Liver (tissue), 8 donors: ENCODE measurements at regions not wholly inside any gene's neighbourhood (a gene's known extent, or its start where the extent isn't known, plus 50 kb on each side); places are given as distances from the start of the nearest gene placed in this dataset.

ENCODE experiments used
- DNase-seq: peaks from one replicate; pipeline ENCODE4 v3.0.0-alpha.2; 2017; ENCODE audit warnings: low spot score
- H3K27ac ChIP-seq, 2 donors: one replicate each; pipeline ENCODE4 v1.7.0; 2013; ENCODE audit warnings: inconsistent platforms in 2 of 2, low read length in 2 of 2, control low read depth in 1 of 2, low read depth in 1 of 2, mild to moderate bottlenecking in 1 of 2
- H3K27me3 ChIP-seq, 4 donors: one replicate each; pipeline versions ENCODE4 v1.6.1 to v1.7.0; 2013; ENCODE audit warnings: low read length in 3 of 4, inconsistent platforms in 1 of 4, mild to moderate bottlenecking in 1 of 4, moderate library complexity in 1 of 4; ENCODE audit not compliant: control insufficient read depth in 4 of 4, insufficient read depth in 4 of 4
- H3K36me3 ChIP-seq, 4 donors: one replicate each; pipeline versions ENCODE4 v1.6.1 to v1.7.0; 2013; ENCODE audit warnings: low read length in 3 of 4, mild to moderate bottlenecking in 3 of 4, low read depth in 1 of 4, moderate library complexity in 1 of 4; ENCODE audit not compliant: control insufficient read depth in 4 of 4, insufficient read depth in 3 of 4
- H3K4me1 ChIP-seq, 4 donors: one replicate each; pipeline versions ENCODE4 v1.6.1 to v1.7.0; 2013; ENCODE audit warnings: low read length in 3 of 4, mild to moderate bottlenecking in 3 of 4, moderate library complexity in 1 of 4; ENCODE audit not compliant: control insufficient read depth in 4 of 4, insufficient read depth in 4 of 4
- H3K4me3 ChIP-seq, 3 donors: one replicate each; pipeline versions ENCODE4 v1.6.1 to v1.7.0; 2013; ENCODE audit warnings: low read length in 3 of 3, control low read depth in 1 of 3, low read depth in 1 of 3, mild to moderate bottlenecking in 1 of 3
- H3K9ac ChIP-seq, 2 donors: one replicate each; pipeline ENCODE4 v1.7.0; 2013; ENCODE audit warnings: low read length in 2 of 2, mild to moderate bottlenecking in 2 of 2, moderate library complexity in 2 of 2, control low read depth in 1 of 2, low read depth in 1 of 2
- H3K9me3 ChIP-seq, 4 donors: one replicate each; pipeline versions ENCODE4 v1.6.1 to v1.7.0; 2013; ENCODE audit warnings: low read length in 3 of 4; ENCODE audit not compliant: control insufficient read depth in 4 of 4
- EGR1 ChIP-seq, 2 donors: IDR thresholded peaks; 2 replicates each; pipeline ENCODE4 v1.6.1; 2016 to 2018; ENCODE audit warnings: antibody characterized with exemption in 2 of 2, low read depth in 2 of 2
- FOXA1 ChIP-seq: IDR thresholded peaks from 2 replicates; pipeline ENCODE4 v1.6.1; 2016; ENCODE audit warnings: antibody characterized with exemption
- FOXA2 ChIP-seq: IDR thresholded peaks from 2 replicates; pipeline ENCODE4 v1.6.1; 2016; ENCODE audit warnings: antibody characterized with exemption
- GABPA ChIP-seq, 2 donors: IDR thresholded peaks in 1 of 2; conservative IDR thresholded peaks in 1 of 2; 2 replicates each; pipeline ENCODE4 v1.6.1; 2016; ENCODE audit warnings: antibody characterized with exemption in 2 of 2, mild to moderate bottlenecking in 1 of 2, moderate library complexity in 1 of 2
- HNF4A ChIP-seq, 2 donors: conservative IDR thresholded peaks; 2 replicates each; pipeline ENCODE4 v1.6.1; 2016; ENCODE audit warnings: antibody characterized with exemption in 2 of 2, mild to moderate bottlenecking in 2 of 2
- HNF4G ChIP-seq: IDR thresholded peaks from 2 replicates; pipeline ENCODE4 v1.6.1; 2016; ENCODE audit warnings: antibody characterized with exemption
- JUND ChIP-seq, 2 donors: IDR thresholded peaks; 2 replicates each; pipeline ENCODE4 v1.6.1; 2016; ENCODE audit warnings: antibody characterized with exemption in 2 of 2
- NR2F2 ChIP-seq: IDR thresholded peaks from 2 replicates; pipeline ENCODE4 v1.6.1; 2016; ENCODE audit warnings: antibody characterized with exemption
- RAD21 ChIP-seq, 2 donors: IDR thresholded peaks; 2 replicates each; pipeline ENCODE4 v1.6.1; 2016; ENCODE audit warnings: antibody characterized with exemption in 2 of 2, mild to moderate bottlenecking in 2 of 2
- REST ChIP-seq: IDR thresholded peaks from 2 replicates; pipeline ENCODE4 v1.6.1; 2016; ENCODE audit warnings: antibody characterized with exemption, mild to moderate bottlenecking
- RXRA ChIP-seq, 2 donors: IDR thresholded peaks; 2 replicates each; pipeline ENCODE4 v1.6.1; 2017 to 2018; ENCODE audit warnings: antibody characterized with exemption in 2 of 2, mild to moderate bottlenecking in 1 of 2
- SP1 ChIP-seq: IDR thresholded peaks from 2 replicates; pipeline ENCODE4 v1.6.1; 2018; ENCODE audit warnings: antibody characterized with exemption, mild to moderate bottlenecking
- TAF1 ChIP-seq: conservative IDR thresholded peaks from 2 replicates; pipeline ENCODE4 v1.6.1; 2016; ENCODE audit warnings: antibody characterized with exemption, mild to moderate bottlenecking
- YY1 ChIP-seq: IDR thresholded peaks from 2 replicates; pipeline ENCODE4 v1.6.1; 2016; ENCODE audit warnings: antibody characterized with exemption, mild to moderate bottlenecking
- WGBS: extraction: QIAGEN DNeasy Blood & Tissue Kit; methylation state at CpG from one replicate; pipeline ENCODE4 v1.1.7; 2013; 5-methylcytosine and 5-hydroxymethylcytosine counted together
- TF ChIP-seq, protein P1 (sequence below): fragments of 150-350 bp; IDR thresholded peaks from 2 replicates; pipeline ENCODE4 v1.5.1; 2017; ENCODE audit warnings: improper control_type of control experiment, low read depth, low read length; ENCODE audit not compliant: missing input control
- TF ChIP-seq, protein P2 (sequence below): IDR thresholded peaks from 2 replicates; pipeline ENCODE4 v1.6.1; 2016; ENCODE audit warnings: antibody characterized with exemption
- TF ChIP-seq, protein P3 (sequence below): IDR thresholded peaks from 2 replicates; pipeline ENCODE4 v1.6.1; 2016; ENCODE audit warnings: antibody characterized with exemption
- TF ChIP-seq, protein P4 (sequence below): IDR thresholded peaks from 2 replicates; pipeline ENCODE4 v1.6.1; 2016; ENCODE audit warnings: antibody characterized with exemption
- donor health status: healthy.
- donor health status: healthy.
- donor health status: healthy.
- donor health status: healthy.
- donor health status: healthy.

GRCh38 chr7:415646-416525, 103.8 kb downstream of the PDGFA start:
- no peaks in the 10 kb centered on the region for H3K4me1 ChIP-seq
- peaks cover 2 to 8% (median 5%) of the 10 kb centered on the region in 4 donors for H3K9me3 ChIP-seq
- H3K27ac ChIP-seq = no peak overlapping the region
- DNase-seq = no peak
- H3K36me3 ChIP-seq = no peaks in the 10 kb centered on the region
- no peak overlapping the region for H3K9ac ChIP-seq
- H3K4me3 ChIP-seq = no peak overlapping the region
- TF ChIP-seq RAD21 (IDR thresholded peaks at IDR 0.05) = no peak
- no peak for TF ChIP-seq TAF1
- TF ChIP-seq GABPA (IDR thresholded peaks at IDR 0.05 in 1 of 2, conservative IDR thresholded peaks at IDR 0.05 in 1 of 2) = no peak
- TF ChIP-seq HNF4A (conservative IDR thresholded peaks at IDR 0.05) = no peak
- no peak for TF ChIP-seq JUND (IDR thresholded peaks at IDR 0.05)
- TF ChIP-seq, protein P1, sequence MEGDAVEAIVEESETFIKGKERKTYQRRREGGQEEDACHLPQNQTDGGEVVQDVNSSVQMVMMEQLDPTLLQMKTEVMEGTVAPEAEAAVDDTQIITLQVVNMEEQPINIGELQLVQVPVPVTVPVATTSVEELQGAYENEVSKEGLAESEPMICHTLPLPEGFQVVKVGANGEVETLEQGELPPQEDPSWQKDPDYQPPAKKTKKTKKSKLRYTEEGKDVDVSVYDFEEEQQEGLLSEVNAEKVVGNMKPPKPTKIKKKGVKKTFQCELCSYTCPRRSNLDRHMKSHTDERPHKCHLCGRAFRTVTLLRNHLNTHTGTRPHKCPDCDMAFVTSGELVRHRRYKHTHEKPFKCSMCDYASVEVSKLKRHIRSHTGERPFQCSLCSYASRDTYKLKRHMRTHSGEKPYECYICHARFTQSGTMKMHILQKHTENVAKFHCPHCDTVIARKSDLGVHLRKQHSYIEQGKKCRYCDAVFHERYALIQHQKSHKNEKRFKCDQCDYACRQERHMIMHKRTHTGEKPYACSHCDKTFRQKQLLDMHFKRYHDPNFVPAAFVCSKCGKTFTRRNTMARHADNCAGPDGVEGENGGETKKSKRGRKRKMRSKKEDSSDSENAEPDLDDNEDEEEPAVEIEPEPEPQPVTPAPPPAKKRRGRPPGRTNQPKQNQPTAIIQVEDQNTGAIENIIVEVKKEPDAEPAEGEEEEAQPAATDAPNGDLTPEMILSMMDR = no peak
- TF ChIP-seq, protein P2, sequence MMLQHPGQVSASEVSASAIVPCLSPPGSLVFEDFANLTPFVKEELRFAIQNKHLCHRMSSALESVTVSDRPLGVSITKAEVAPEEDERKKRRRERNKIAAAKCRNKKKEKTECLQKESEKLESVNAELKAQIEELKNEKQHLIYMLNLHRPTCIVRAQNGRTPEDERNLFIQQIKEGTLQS = no peak
- no peak for TF ChIP-seq SP1
- TF ChIP-seq NR2F2 = no peak
- TF ChIP-seq RXRA (IDR thresholded peaks at IDR 0.05) = no peak
- TF ChIP-seq, protein P3, sequence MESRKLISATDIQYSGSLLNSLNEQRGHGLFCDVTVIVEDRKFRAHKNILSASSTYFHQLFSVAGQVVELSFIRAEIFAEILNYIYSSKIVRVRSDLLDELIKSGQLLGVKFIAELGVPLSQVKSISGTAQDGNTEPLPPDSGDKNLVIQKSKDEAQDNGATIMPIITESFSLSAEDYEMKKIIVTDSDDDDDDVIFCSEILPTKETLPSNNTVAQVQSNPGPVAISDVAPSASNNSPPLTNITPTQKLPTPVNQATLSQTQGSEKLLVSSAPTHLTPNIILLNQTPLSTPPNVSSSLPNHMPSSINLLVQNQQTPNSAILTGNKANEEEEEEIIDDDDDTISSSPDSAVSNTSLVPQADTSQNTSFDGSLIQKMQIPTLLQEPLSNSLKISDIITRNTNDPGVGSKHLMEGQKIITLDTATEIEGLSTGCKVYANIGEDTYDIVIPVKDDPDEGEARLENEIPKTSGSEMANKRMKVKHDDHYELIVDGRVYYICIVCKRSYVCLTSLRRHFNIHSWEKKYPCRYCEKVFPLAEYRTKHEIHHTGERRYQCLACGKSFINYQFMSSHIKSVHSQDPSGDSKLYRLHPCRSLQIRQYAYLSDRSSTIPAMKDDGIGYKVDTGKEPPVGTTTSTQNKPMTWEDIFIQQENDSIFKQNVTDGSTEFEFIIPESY = no peak
- TF ChIP-seq, protein P4, sequence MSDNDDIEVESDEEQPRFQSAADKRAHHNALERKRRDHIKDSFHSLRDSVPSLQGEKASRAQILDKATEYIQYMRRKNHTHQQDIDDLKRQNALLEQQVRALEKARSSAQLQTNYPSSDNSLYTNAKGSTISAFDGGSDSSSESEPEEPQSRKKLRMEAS = no peak
- TF ChIP-seq REST = no peak
- TF ChIP-seq EGR1 (IDR thresholded peaks at IDR 0.05; ENCODE audit: low read depth in 2 of 2) = no peak
- TF ChIP-seq FOXA2 = no peak
- TF ChIP-seq FOXA1 = no peak
- TF ChIP-seq HNF4G = no peak
- TF ChIP-seq YY1 = no peak
- whole genome bisulfite sequencing = 88% methylated on average over 35 of the region's 35 CpGs
- no peaks in the 10 kb centered on the region for H3K27me3 ChIP-seq
